GM23338 (cell line): ENCODE measurements at regions not wholly inside any gene's neighbourhood (a gene's known extent, or its start where the extent isn't known, plus 50 kb on each side); places are given as distances from the start of the nearest gene placed in this dataset.

Source experiments
- CREB1 ChIP-seq: fragments of 250-450 bp; sonication (Bioruptor Pico); IDR thresholded peaks from 2 replicates; pipeline ENCODE4 v1.5.0; 2020; ENCODE audit warnings: low read depth, mild to moderate bottlenecking, moderate library complexity
- EZH2 ChIP-seq: fragments of 200-600 bp; sonication (generic); IDR thresholded peaks from one replicate; pipeline ENCODE4 v1.8.0; 2017; ENCODE audit warnings: antibody characterized with exemption, mild to moderate bottlenecking, low read depth; ENCODE audit not compliant: unreplicated experiment
- EZH2phosphoT487 ChIP-seq: fragments of 200-600 bp; sonication (generic); IDR thresholded peaks from one replicate; pipeline ENCODE4 v1.8.1; 2018; ENCODE audit warnings: antibody characterized with exemption; ENCODE audit not compliant: unreplicated experiment
- JUNB ChIP-seq: IDR thresholded peaks from one replicate; pipeline ENCODE4 v1.6.1; 2016; ENCODE audit warnings: antibody characterized with exemption; ENCODE audit not compliant: unreplicated experiment
- NANOG ChIP-seq: IDR thresholded peaks from 2 replicates; pipeline ENCODE4 v1.6.1; 2016; ENCODE audit warnings: antibody characterized with exemption, borderline replicate concordance
- POLR2AphosphoS5 ChIP-seq: IDR thresholded peaks from 2 replicates; pipeline ENCODE4 v1.6.1; 2016; ENCODE audit warnings: antibody characterized with exemption, low read depth
- REST ChIP-seq: IDR thresholded peaks from one replicate; pipeline ENCODE4 v1.6.1; 2018; ENCODE audit warnings: antibody characterized with exemption; ENCODE audit not compliant: unreplicated experiment
- STAT1 ChIP-seq: IDR thresholded peaks from one replicate; pipeline ENCODE4 v1.6.1; 2016; ENCODE audit warnings: antibody characterized with exemption; ENCODE audit not compliant: unreplicated experiment
- ZNF114 ChIP-seq: fragments of 250-450 bp; sonication (Bioruptor Pico); IDR thresholded peaks from 2 replicates; pipeline ENCODE4 v1.5.0; 2020; ENCODE audit warnings: mild to moderate bottlenecking, moderate library complexity
- ZNF331 ChIP-seq: fragments of 250-450 bp; sonication (Bioruptor Pico); IDR thresholded peaks from 2 replicates; pipeline ENCODE4 v1.5.0; 2020; ENCODE audit warnings: low read depth, mild to moderate bottlenecking, moderate library complexity
- TF ChIP-seq, protein P1 (sequence below), 2 experiments: fragments of 200-600 bp in 1 of 2; sonication (generic) in 1 of 2; conservative IDR thresholded peaks; 2 replicates each; pipeline versions ENCODE4 v1.5.1 to v1.6.1; 2016 to 2017; ENCODE audit warnings: antibody characterized with exemption in 2 of 2, low read depth in 2 of 2, mild to moderate bottlenecking in 2 of 2, moderate library complexity in 1 of 2
- TF ChIP-seq, protein P2 (sequence below): fragments of 250-450 bp; sonication (Bioruptor Pico); IDR thresholded peaks from 2 replicates; pipeline ENCODE4 v1.5.0; 2020; ENCODE audit warnings: mild to moderate bottlenecking, moderate library complexity
- TF ChIP-seq, protein P3 (sequence below): IDR thresholded peaks from 2 replicates; pipeline ENCODE4 v1.6.1; 2016; ENCODE audit warnings: antibody characterized with exemption

DNA sequence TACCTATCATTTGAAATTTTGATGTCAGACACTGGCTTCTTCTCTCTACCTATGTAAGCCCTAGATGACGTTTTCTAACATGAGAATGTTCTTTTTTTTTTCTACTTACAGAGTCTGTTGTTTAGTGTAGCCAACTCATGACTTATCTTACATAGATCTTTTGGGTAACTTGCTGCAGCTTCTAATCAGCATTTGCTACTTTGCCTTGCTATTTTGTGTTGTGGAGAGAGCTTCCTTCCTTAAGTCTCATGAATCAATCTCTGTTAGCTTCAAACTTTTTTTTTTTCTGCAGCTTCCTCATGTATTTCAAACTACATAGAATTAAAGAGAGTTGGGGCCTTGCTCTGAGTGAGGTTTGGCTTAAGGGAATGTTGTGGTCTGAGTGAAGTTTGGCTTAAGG is 568.7 kb upstream of the BCHE start:
- TF ChIP-seq REST: no peak
- TF ChIP-seq EZH2: no peak
- TF ChIP-seq, protein P1, sequence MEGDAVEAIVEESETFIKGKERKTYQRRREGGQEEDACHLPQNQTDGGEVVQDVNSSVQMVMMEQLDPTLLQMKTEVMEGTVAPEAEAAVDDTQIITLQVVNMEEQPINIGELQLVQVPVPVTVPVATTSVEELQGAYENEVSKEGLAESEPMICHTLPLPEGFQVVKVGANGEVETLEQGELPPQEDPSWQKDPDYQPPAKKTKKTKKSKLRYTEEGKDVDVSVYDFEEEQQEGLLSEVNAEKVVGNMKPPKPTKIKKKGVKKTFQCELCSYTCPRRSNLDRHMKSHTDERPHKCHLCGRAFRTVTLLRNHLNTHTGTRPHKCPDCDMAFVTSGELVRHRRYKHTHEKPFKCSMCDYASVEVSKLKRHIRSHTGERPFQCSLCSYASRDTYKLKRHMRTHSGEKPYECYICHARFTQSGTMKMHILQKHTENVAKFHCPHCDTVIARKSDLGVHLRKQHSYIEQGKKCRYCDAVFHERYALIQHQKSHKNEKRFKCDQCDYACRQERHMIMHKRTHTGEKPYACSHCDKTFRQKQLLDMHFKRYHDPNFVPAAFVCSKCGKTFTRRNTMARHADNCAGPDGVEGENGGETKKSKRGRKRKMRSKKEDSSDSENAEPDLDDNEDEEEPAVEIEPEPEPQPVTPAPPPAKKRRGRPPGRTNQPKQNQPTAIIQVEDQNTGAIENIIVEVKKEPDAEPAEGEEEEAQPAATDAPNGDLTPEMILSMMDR (conservative IDR thresholded peaks at IDR 0.05; ENCODE audit: low read depth in 2 of 2): no peak
- no peak for TF ChIP-seq POLR2AphosphoS5
- no peak for TF ChIP-seq CREB1 (CRISPR knock-in tag)
- TF ChIP-seq JUNB: no peak
- no peak for TF ChIP-seq EZH2phosphoT487
- TF ChIP-seq, protein P2, sequence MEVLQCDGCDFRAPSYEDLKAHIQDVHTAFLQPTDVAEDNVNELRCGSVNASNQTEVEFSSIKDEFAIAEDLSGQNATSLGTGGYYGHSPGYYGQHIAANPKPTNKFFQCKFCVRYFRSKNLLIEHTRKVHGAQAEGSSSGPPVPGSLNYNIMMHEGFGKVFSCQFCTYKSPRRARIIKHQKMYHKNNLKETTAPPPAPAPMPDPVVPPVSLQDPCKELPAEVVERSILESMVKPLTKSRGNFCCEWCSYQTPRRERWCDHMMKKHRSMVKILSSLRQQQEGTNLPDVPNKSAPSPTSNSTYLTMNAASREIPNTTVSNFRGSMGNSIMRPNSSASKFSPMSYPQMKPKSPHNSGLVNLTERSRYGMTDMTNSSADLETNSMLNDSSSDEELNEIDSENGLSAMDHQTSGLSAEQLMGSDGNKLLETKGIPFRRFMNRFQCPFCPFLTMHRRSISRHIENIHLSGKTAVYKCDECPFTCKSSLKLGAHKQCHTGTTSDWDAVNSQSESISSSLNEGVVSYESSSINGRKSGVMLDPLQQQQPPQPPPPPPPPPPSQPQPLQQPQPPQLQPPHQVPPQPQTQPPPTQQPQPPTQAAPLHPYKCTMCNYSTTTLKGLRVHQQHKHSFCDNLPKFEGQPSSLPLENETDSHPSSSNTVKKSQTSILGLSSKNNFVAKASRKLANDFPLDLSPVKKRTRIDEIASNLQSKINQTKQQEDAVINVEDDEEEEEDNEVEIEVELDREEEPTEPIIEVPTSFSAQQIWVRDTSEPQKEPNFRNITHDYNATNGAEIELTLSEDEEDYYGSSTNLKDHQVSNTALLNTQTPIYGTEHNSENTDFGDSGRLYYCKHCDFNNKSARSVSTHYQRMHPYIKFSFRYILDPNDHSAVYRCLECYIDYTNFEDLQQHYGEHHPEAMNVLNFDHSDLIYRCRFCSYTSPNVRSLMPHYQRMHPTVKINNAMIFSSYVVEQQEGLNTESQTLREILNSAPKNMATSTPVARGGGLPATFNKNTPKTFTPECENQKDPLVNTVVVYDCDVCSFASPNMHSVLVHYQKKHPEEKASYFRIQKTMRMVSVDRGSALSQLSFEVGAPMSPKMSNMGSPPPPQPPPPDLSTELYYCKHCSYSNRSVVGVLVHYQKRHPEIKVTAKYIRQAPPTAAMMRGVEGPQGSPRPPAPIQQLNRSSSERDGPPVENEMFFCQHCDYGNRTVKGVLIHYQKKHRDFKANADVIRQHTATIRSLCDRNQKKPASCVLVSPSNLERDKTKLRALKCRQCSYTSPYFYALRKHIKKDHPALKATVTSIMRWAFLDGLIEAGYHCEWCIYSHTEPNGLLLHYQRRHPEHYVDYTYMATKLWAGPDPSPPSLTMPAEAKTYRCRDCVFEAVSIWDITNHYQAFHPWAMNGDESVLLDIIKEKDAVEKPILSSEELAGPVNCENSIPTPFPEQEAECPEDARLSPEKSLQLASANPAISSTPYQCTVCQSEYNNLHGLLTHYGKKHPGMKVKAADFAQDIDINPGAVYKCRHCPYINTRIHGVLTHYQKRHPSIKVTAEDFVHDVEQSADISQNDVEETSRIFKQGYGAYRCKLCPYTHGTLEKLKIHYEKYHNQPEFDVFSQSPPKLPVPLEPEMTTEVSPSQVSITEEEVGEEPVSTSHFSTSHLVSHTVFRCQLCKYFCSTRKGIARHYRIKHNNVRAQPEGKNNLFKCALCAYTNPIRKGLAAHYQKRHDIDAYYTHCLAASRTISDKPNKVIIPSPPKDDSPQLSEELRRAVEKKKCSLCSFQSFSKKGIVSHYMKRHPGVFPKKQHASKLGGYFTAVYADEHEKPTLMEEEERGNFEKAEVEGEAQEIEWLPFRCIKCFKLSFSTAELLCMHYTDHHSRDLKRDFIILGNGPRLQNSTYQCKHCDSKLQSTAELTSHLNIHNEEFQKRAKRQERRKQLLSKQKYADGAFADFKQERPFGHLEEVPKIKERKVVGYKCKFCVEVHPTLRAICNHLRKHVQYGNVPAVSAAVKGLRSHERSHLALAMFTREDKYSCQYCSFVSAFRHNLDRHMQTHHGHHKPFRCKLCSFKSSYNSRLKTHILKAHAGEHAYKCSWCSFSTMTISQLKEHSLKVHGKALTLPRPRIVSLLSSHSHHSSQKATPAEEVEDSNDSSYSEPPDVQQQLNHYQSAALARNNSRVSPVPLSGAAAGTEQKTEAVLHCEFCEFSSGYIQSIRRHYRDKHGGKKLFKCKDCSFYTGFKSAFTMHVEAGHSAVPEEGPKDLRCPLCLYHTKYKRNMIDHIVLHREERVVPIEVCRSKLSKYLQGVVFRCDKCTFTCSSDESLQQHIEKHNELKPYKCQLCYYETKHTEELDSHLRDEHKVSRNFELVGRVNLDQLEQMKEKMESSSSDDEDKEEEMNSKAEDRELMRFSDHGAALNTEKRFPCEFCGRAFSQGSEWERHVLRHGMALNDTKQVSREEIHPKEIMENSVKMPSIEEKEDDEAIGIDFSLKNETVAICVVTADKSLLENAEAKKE: no peak
- TF ChIP-seq ZNF331 (CRISPR knock-in tag): no peak
- TF ChIP-seq STAT1: no peak
- TF ChIP-seq, protein P3, sequence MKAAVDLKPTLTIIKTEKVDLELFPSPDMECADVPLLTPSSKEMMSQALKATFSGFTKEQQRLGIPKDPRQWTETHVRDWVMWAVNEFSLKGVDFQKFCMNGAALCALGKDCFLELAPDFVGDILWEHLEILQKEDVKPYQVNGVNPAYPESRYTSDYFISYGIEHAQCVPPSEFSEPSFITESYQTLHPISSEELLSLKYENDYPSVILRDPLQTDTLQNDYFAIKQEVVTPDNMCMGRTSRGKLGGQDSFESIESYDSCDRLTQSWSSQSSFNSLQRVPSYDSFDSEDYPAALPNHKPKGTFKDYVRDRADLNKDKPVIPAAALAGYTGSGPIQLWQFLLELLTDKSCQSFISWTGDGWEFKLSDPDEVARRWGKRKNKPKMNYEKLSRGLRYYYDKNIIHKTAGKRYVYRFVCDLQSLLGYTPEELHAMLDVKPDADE: no peak
- TF ChIP-seq NANOG: no peak
- no peak for TF ChIP-seq ZNF114
